GM18870 (cell line): ENCODE measurements at regions not wholly inside any gene's neighbourhood (a gene's known extent, or its start where the extent isn't known, plus 50 kb on each side); places are given as distances from the start of the nearest gene placed in this dataset.

ENCODE experiments used
- ATAC-seq: cut with Tn5 transposase; IDR thresholded peaks from one replicate; pipeline ENCODE4 v1.9.1; 2021; ENCODE audit warnings: moderate library complexity; ENCODE audit not compliant: unreplicated experiment

GRCh38 chr3:187926620-187927019, 181.4 kb upstream of the BCL6 start:
- ATAC-seq: no peak

- ATAC-seq: no peak
Measured at GRCh38 chr3:187927565-187927964, 182.3 kb upstream of the BCL6 start.

- ATAC-seq: no peak
Measured at GRCh38 chr3:187929112-187929816, 184.0 kb upstream of the BCL6 start.

- no peak for ATAC-seq
Measured at GRCh38 chr3:187930021-187930420, 184.8 kb upstream of the BCL6 start.

GRCh38 chr3:187931101-187931500, 185.8 kb upstream of the BCL6 start:
- no peak for ATAC-seq

- ATAC-seq: no peak
Measured at GRCh38 chr3:187931770-187932278, 186.6 kb upstream of the BCL6 start.

- no peak for ATAC-seq
Measured at GRCh38 chr3:187932530-187932929, 187.3 kb upstream of the BCL6 start.

- ATAC-seq: peak; percentile 99
Measured at GRCh38 chr3:187935623-187936156, 190.4 kb upstream of the BCL6 start.

GRCh38 chr3:187936676-187937075, 191.4 kb upstream of the BCL6 start:
- ATAC-seq: no peak

- no peak for ATAC-seq
Measured at GRCh38 chr3:187939891-187940290, 194.6 kb upstream of the BCL6 start.

- no peak for ATAC-seq
Measured at GRCh38 chr3:187941135-187941847, 196.0 kb upstream of the BCL6 start.

GRCh38 chr3:187941848-187942194, 196.6 kb upstream of the BCL6 start:
- ATAC-seq: no peak

- ATAC-seq: no peak
Measured at GRCh38 chr3:187942658-187943241, 197.5 kb upstream of the BCL6 start.

GRCh38 chr3:187943677-187944389, 198.6 kb upstream of the BCL6 start:
- ATAC-seq: no peak

GRCh38 chr3:187944390-187945179, 199.3 kb upstream of the BCL6 start:
- no peak for ATAC-seq

- no peak for ATAC-seq
Measured at GRCh38 chr3:187945374-187945773, 200.1 kb upstream of the BCL6 start.

- no peak for ATAC-seq
Measured at GRCh38 chr3:187946163-187946691, 201.0 kb upstream of the BCL6 start.

- ATAC-seq: no peak
Measured at GRCh38 chr3:187946981-187947380, 201.7 kb upstream of the BCL6 start.

GRCh38 chr3:187947927-187948682, 202.8 kb upstream of the BCL6 start:
- no peak for ATAC-seq
